GM19372 (cell line): ENCODE measurements at regions not wholly inside any gene's neighbourhood (a gene's known extent, or its start where the extent isn't known, plus 50 kb on each side); places are given as distances from the start of the nearest gene placed in this dataset.
"Not testable (repeated sequence)": the region's sequence is repeated elsewhere in the genome, so short reads cannot be mapped to it uniquely, and the experiment has no call there.

Source experiments
- ATAC-seq: cut with Tn5 transposase; IDR thresholded peaks from one replicate; pipeline ENCODE4 v1.9.1; 2021; ENCODE audit warnings: mild to moderate bottlenecking, low read depth, moderate library complexity; ENCODE audit not compliant: unreplicated experiment

GRCh38 chrX:68978655-68979054, 149.8 kb downstream of the EFNB1 start:
- no peak for ATAC-seq

- no peak for ATAC-seq
Observed at GRCh38 chrX:68978255-68978654, 149.4 kb downstream of the EFNB1 start.

- no peak for ATAC-seq
Observed at GRCh38 chrX:68953331-68953730, 124.5 kb downstream of the EFNB1 start.

GRCh38 chrX:68951942-68952619, 123.3 kb downstream of the EFNB1 start:
- not testable (repeated sequence) for ATAC-seq

GRCh38 chrX:68950937-68951336, 122.1 kb downstream of the EFNB1 start:
- ATAC-seq: no peak

GRCh38 chrX:68947882-68948605, 119.2 kb downstream of the EFNB1 start:
- ATAC-seq: no peak

- no peak for ATAC-seq
Observed at GRCh38 chrX:68945603-68946228, 116.9 kb downstream of the EFNB1 start.

GRCh38 chrX:68945081-68945602, 116.3 kb downstream of the EFNB1 start:
- ATAC-seq: no peak

- ATAC-seq: no peak
Observed at GRCh38 chrX:68944211-68944610, 115.4 kb downstream of the EFNB1 start.

- no peak for ATAC-seq
Observed at GRCh38 chrX:68942840-68943239, 114.0 kb downstream of the EFNB1 start.

GRCh38 chrX:68942104-68942503, 113.3 kb downstream of the EFNB1 start:
- no peak for ATAC-seq

GRCh38 chrX:68941385-68941952, 112.6 kb downstream of the EFNB1 start:
- ATAC-seq: no peak

- no peak for ATAC-seq
Observed at GRCh38 chrX:68940601-68941000, 111.8 kb downstream of the EFNB1 start.

GRCh38 chrX:68939868-68940267, 111.0 kb downstream of the EFNB1 start:
- ATAC-seq: no peak

- no peak for ATAC-seq
Observed at GRCh38 chrX:68938244-68939004, 109.6 kb downstream of the EFNB1 start.

- ATAC-seq: no peak
Observed at GRCh38 chrX:68937581-68937980, 108.8 kb downstream of the EFNB1 start.

- ATAC-seq: no peak
Observed at GRCh38 chrX:68936608-68937007, 107.8 kb downstream of the EFNB1 start.

GRCh38 chrX:68936126-68936525, 107.3 kb downstream of the EFNB1 start:
- no peak for ATAC-seq

GRCh38 chrX:68935362-68935761, 106.5 kb downstream of the EFNB1 start:
- ATAC-seq: no peak

- no peak for ATAC-seq
Observed at GRCh38 chrX:68934922-68935321, 106.1 kb downstream of the EFNB1 start.
